Activated CD8-positive, alpha-beta memory T cell treated with anti-CD3 and anti-CD28 coated beads, Interleukin-2, amount 50 U/mL, for 24 hours (primary cell): ENCODE measurements at regions not wholly inside any gene's neighbourhood (a gene's known extent, or its start where the extent isn't known, plus 50 kb on each side); places are given as distances from the start of the nearest gene placed in this dataset.
"Not testable (repeated sequence)": the region's sequence is repeated elsewhere in the genome, so short reads cannot be mapped to it uniquely, and the experiment has no call there.

Experiments
- DNase-seq: peaks from one replicate; pipeline ENCODE4 v3.0.0-alpha.2; 2020; ENCODE audit errors: extremely low read depth

DNA sequence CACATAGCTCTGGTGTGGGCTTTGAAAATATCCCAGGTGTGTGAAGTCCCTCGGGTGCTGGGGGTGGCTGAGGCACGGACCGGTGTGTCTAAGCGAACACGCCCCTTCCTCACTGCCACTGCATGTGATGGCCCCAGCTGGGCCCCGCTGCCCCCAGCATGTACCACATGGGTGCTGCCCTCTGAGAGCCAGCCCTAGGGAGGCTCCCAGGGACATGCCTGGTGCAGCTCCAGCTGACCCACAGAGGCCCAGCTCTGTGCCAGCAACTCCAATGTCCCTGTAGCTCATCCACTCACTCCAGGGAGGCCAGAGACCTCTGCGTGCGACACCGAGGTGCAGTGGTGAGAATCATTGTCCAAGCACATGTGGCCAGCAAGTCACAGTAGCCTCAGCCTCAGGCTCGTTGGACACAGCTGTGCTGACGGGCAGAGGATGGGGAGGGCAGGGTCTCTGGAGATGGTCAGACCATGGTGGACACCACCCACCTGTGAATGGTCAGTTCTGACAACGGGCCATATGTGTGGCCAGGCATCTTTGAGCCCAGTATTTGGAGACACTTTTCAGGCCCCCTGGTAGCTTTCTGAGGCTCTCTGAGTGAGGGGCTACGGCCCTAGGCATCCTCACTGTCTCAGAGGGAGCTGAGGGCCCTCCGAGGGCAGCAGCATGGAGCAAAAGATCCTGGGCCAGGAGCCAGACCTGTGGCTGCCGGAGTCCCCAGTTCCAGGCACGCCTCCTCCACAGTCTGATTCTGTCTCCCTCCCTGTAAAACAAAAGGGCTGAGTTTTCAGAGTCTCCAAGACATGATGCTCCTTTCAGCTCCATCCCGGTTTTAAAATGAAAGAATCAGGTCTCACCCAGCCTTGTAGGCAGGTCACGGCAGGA is 220.7 kb downstream of the NDUFA10 start:
- DNase-seq, result no peak

DNA sequence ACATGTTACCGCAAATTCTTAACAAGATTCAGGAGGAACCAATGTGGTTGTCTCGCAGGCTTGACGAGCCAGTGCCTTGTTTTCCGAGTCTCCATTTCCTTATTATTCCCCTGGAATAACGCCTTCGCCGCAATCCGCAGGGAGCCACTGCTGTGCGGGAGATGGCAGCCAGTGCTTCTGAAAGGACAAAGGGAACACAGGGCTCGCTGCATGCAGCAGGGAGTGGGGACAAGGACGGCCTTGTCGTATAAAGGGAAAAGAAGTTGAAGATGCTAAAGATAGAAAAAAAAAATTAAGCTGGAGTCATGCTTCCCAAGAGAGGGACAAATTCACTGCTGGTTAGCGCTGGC is 221.4 kb downstream of the NDUFA10 start:
- DNase-seq, result no peak

DNA sequence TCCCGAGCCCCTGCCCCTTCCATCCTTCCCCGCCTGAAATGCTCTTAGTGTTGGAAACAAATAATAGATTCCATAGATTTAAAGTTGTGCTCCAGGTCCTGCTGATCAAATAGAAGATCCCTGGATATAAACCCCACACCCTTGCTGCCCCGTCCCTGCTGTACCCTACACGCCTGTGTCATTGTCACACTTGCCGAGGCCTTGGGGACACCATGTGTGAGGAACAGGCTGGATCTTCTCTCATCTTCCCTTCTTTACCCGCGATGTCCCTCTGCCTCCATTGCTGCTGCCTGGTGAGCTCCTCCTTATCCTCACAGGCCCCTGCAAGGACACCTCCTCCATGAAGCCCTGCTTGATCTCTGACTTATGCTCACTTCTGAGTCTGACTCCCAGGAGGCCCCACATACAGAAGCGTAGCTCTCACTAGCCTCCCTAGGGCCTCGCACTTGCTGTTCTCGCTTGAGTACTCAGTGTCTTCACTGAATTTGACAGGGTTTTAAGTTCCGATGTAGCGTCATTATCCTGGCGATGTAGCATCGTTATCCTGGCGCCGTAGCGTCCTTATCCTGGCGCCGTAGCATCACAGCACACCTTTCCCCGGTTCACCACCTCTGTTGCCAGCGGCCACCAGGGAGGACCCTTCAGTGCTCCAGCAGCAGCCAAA is 221.9 kb downstream of the NDUFA10 start:
- no peak for DNase-seq

DNA sequence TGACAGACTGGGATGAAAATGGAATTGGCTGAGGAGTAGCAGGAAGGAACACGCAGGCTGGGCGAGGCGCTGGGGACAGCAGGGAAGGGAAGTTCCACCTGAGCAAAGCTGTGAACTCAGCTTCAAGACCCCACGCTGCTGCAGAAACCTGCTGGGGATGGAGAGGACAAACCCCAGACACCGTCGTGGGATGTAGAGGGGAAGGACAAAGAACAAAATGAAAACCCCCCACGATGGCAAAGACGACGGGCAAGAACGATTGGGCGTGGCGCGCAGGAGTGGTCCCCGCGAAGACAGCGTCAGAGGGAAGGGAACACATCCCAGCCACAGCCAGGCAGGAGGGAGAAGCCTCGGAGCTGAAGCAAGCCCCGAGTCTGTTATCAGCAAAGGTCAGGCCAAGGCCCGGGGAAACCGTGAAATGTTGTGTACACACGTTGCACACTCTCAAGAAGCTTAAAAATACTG is 222.9 kb downstream of the NDUFA10 start:
- no peak for DNase-seq

DNA sequence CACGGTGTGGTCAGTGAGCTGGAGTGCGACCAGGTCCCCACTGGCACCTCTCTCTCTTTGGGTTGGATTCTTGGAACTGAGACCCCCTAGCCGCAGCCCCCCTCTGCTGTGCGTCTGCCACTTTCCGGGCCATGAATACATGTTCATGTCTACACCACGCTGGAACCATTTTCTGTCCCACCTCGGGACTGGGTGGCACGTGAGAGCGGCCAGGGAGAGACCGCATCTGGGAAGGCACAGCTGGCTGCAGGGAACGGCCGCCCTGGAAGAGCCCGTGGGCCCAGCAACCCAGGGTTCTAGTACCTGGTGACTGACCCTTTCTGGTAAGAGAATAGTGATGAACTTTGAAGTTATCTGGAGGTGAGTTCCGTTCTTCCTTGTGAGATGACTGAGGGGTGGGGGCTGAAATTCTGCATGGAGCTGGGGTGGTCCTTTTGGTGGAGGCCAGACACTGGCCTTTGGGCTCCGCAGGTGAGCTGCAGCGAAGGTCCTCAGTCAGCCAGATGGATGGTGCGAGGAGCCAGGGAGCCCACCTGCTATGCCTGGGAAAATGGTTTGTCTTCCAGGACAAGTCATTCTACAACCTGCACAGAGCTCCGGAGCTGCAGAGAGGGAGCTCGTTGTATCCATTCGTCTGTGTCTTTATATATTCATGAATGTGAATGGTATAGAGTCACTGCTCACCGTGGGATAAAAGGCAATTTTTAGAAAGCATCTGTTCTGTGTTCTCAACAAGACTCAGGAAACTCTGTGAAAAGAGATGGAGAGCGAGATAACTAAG is 223.5 kb downstream of the NDUFA10 start:
- DNase-seq, result no peak

DNA sequence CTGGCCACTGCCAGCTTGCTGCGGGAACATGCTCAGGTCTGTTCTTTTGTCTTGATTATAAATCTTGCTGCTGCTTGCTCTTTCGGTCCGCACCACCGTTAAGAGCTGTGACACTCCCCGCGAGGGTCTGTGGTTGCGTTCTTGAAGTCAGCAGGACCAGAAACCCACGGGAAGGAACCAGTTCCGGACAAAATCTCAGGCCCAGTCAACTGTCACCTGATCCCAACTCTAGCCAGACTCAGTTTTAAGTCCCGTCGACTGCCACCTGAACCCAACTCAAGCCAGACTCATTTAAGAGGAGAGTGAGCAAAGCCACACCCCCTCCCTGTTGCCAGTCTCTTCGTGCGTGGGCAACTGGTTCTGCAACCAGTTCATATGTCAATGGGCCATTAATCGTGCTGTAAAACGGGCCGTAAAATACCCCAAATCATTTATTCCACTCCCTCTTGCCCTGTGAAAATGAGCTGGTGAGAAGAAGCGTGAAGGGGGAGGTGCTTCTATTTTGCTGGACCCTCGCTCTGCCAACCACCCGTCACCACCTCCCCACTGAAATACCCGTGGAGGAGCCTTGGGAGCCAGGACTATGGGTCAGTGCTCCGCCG is 224.3 kb downstream of the NDUFA10 start:
- DNase-seq, result no peak

DNA sequence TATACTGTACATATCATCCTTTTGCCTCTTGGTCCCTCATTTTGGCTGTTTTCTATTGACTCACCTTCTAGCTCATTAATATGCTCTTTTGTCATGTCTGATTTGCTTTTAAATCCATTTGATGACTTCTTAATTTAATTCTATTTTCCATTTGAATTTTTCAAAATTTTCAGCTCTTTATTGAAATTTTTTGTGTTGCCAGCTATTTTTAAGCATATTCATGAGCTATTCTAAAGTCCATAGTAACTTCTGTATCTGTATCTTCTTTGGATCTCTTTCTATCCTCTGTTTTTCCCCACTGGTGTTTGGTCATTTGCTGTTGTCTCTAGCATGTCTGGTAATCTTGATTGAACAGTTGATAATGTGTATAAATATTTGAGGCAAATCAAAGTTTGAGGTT is 227.8 kb downstream of the NDUFA10 start:
- no peak for DNase-seq

DNA sequence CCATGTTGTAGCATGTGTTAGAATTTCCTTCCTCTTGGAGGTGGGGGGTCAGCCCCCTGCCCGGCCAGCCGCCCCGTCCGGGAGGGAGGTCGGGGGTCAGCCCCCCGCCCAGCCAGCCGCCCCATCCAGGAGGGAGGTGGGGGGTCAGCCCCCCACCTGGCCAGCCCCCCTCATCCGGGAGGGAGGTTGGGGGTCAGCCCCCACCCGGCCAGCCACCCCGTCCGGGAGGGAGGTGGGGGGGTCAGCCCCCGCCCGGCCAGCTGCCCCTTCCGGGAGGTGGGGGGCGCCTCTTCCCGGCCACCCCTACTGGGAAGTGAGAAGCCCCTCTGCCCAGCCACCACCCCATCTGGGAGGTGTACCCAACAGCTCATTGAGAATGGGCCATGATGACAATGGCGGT is 229.4 kb downstream of the NDUFA10 start:
- not testable (repeated sequence) for DNase-seq

DNA sequence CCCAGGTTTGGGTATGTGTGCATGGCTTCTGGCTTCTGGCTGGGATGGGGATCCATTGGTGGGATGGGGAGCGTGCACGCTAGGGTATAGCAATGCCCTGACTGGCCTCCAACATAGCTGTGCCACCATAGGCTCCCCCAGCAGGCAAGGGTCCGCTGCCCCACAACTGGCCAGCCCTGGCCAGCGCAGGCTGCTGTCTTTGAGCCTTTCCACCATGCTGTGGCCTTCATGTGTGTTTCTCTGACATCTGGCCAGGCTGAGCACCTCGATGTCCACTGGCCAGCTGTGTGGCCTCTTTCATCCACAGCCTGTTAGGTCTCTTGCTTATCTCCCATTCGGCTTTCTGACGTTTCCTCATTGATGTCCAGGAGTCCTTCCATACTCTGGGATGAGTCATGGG is 231.3 kb downstream of the NDUFA10 start:
- DNase-seq, result no peak

DNA sequence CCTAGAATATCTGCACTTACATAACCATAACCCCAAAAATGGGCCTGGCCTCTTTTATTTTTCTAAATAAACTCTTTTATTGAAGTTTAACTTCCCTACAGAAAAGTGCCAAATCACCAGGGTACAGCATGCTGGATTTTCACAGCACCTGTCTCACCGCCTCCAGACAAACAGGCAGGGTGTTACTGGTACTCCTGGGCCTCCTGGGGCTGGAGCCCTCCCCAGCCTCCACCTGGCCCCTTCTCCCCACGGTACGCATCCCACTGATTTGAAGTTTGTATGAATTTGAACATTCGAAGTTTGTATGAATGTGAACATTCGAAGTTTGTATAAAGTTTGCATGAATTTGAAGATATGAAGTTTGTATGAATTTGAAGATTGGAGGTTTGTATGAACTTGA is 232.1 kb downstream of the NDUFA10 start:
- no peak for DNase-seq

DNA sequence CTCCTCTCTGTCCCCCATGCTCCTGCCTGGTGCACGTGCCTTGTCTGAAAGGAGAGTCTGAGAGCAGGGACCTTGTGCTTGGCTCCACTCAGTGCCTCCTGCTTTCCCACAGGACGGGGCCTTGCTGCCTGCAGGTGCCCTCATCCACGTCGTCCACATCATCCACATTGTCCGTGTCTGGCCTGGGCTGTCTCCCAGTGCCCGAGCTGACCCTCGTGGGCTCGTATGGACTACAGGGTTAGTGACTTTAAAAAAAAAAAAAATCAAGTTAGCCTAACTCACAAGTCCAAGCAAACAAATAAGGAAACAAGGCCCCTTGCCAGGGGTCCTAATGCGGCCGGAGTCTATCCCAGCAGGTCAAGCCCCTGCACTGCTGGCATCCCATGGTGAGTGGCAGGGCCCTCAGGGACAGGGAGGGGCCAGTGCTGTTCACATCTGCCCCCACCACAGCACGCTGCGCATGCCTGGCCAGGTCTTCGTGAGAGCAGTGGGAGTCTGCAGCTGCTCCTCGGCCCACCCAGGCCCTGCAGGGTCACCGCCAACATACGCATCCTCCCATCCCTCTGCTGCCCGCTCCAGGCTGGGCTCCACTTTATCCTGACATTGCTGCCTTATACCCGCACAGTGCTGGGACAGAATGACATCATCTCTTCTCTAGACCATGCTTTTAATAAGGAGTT is 232.6 kb downstream of the NDUFA10 start:
- no peak for DNase-seq

DNA sequence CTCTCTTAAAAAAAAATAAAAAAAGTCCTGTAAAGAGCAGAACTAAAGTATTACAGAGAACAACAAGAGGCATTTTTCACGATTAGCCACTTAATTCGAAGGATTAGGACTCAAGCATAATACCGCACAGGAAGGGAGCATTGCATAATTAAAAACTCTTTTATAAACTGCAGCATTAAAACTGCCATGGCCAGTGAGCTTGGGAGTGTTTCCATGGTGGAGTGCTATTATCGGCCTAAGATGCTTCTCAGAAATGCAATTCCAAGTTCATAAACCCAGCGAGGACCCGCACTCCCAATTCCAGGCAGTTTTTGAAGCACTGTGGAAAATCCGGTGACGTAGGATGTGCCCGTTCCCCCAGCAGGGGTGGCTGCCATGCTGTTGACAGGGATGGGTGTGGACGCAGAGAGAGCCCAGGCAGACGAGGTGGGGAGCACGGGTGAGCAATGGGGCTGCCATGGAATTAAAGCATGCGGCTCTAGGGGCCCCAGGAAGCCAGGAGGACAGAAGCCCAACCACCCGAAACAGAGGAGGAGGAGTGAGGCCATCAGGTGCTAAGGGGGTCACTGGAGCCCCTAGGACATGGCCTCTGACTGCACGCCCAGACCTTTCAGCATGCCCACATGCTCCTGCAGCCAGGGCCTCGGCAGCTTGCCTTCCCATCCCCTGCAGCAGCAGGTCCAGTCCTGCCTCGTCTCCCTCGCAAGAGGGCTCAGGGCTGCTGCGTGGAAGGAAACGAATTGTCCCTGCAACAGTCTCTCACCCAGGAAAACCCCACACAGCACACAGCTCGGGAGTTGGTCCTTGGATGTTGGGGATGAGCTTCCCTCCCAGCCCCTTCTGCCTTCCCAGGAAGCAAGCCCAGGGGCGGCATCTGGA is 233.4 kb downstream of the NDUFA10 start:
- DNase-seq, result no peak

DNA sequence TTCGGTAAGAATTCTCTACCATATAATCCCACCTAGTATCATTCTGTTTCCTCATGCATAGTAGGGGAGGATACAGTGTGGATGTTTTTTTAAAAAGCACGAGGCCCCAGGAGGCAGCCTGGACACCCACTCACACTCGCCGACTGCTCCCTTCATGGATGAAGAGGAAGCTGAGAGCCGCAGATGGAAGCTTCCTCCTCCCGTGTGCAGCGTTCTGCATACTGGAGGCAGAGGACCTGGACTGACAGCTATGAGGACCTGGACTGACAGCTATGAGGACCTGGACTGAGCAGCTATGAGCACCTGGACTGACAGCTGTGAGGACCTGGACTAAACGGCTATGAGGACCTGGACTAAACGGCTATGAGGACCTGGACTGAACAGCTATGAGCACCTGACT is 234.4 kb downstream of the NDUFA10 start:
- no peak for DNase-seq

DNA sequence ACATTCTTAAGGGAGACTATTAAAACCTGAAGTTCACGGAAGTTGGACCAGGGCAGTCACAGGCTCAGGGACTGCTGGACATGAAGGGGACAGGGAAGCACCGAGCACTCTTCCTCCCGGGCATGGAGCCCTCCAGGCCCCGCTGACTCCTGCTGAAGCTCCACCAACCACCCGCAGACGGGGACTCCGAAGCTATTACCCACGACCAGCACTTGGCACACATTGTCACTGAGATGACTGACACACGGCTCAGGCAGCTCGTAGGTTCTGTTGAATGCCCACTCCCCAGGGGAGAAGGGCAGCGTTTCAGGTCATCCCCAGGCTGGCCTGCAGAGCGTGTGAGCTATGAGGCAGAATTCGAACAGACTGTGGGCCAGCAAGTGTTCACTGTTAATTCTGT is 234.8 kb downstream of the NDUFA10 start:
- no peak for DNase-seq

DNA sequence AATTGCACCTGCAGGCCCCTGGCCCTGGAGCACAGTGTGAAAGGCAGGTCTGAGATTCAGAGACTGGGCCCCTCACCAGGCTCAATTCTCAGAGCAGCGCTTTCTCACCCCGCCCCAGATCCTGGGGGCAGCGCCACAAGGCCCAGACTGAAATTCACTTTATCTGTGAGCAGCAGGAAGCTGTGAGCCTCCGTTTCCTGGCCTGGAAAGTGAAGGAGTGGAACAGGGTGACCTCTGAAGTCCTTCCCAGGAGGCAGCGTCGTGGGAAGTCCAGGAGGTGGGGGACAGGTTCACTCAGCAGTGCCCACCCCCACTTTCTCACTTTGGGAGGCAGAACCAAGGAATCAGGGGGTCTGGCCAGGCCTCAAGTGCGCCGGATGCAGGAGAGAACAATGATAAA is 235.4 kb downstream of the NDUFA10 start:
- no peak for DNase-seq

DNA sequence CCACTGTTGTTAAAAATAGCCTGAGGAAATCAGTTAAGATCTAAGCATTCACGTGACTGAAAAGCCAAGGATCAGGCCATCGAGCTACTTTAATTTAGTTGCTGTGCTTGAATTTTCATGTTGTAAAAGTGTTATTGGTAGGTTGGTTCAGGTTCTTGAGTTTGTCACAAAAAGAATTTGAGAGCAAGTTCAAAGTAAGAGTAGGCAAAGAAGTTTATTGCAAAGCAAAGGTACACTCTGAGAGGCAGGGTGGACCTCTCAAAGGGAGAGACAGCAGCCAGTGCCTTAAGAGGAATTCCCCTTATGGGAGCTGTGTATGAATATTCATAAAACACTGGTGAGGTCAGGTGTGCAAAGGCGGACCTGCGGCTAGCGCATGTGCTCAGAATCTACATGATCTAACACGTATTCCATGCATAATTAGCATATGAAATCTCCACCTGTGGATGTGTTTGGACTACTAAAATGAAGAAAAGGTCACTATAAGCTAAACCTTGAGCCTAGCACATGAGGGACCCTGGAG is 236.5 kb downstream of the NDUFA10 start:
- no peak for DNase-seq

DNA sequence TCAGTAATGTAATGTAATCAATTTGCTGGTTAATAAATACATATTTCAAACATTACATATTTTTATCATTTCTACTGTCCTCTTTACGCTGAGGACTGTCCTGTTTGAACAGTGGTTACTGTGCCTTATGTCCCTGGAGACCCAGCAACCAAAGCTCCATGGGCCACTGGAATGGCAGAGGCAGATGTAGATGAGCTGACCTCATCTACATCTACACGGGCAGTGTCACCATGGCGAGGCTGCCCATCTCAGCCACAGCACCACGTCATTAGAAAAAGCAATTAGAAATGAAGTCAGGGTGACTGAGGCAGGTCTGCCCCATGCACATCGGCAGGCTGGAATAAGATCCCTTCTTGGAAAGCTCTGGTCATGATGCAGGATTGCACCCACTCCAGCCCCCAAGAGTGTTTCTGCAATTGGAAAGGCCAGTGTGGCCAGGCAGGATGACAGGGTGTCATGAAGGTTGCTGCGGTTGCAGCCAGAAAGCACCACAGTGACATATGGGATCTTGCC is 237.5 kb downstream of the NDUFA10 start:
- no peak for DNase-seq

DNA sequence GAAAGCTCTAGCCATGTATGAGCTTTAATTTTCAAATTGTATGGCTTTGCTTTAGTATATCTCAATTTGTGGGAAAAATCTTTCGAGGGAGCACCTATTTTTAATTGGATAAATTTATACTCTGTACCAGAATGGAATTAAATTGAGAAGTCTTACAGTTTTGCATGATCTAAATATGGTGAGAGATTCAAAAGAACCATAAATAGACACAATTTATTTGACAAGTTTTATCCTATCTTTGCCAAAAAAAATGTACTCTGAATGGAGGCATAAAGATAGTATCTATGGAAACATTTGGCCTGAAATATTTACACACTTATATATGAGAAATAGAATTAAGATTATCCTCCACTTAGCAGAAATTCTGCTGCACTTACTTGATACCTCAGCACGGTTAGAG is 238.4 kb downstream of the NDUFA10 start:
- DNase-seq, result no peak

DNA sequence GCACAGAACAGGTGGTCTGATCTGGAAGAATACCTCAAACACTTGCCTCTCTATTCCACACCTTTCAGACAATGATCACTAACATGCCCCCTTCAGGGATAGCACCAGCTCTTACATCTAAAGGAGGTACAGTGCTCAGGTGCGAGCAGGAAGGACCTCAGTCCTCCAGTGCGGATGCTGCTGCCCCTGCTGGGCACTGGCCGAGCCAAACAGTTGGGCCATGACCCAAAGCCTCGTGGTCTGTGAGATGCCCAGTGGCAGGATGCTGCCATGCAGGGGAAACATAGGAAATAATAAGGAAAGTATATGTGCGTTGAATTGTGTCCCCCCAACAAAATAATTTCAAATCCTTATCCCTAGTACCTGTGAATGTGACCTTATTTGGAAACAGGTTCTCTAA is 243.7 kb downstream of the NDUFA10 start:
- DNase-seq, result no peak
